Right renal cortex interstitium (tissue), 3 donors: ENCODE measurements at regions not wholly inside any gene's neighbourhood (a gene's known extent, or its start where the extent isn't known, plus 50 kb on each side); places are given as distances from the start of the nearest gene placed in this dataset.

ENCODE experiments used
- DNase-seq, 3 donors: peaks; one replicate each; pipeline ENCODE4 v3.0.0-alpha.2; 2013; ENCODE audit warnings: low read depth in 3 of 3, low spot score in 2 of 3

GRCh38 chr3:197353001-197353866 is 54.8 kb upstream of the DLG1 start:
- DNase-seq: no peak

- DNase-seq: no peak
Measured at GRCh38 chr3:197352382-197352781, 54.0 kb upstream of the DLG1 start.

GRCh38 chr3:197350446-197350845 is 52.0 kb upstream of the DLG1 start:
- DNase-seq: no peak

- no peak for DNase-seq
Measured at GRCh38 chr3:197349368-197349767, 51.0 kb upstream of the DLG1 start.
